Ishikawa (cell line): ENCODE measurements at regions not wholly inside any gene's neighbourhood (a gene's known extent, or its start where the extent isn't known, plus 50 kb on each side); places are given as distances from the start of the nearest gene placed in this dataset.

ENCODE experiments used
- CEBPB ChIP-seq: IDR thresholded peaks from 2 replicates; pipeline ENCODE4 v1.6.1; 2012
- CREB1 ChIP-seq: IDR thresholded peaks from 2 replicates; pipeline ENCODE4 v1.6.1; 2012; ENCODE audit warnings: low read depth
- EGR1 ChIP-seq: IDR thresholded peaks from 2 replicates; pipeline ENCODE4 v1.6.1; 2012
- EP300 ChIP-seq: IDR thresholded peaks from 2 replicates; pipeline ENCODE4 v1.6.1; 2012; ENCODE audit warnings: borderline replicate concordance
- FOXM1 ChIP-seq: IDR thresholded peaks from 2 replicates; pipeline ENCODE4 v1.6.1; 2012; ENCODE audit warnings: low read depth, borderline replicate concordance
- NFIC ChIP-seq: IDR thresholded peaks from 2 replicates; pipeline ENCODE4 v1.6.1; 2012
- RAD21 ChIP-seq: IDR thresholded peaks from 2 replicates; pipeline ENCODE4 v1.6.1; 2012; ENCODE audit warnings: low read depth
- TAF1 ChIP-seq: IDR thresholded peaks from 2 replicates; pipeline ENCODE4 v1.6.1; 2012; ENCODE audit warnings: low read depth, mild to moderate bottlenecking
- TCF12 ChIP-seq: IDR thresholded peaks from 2 replicates; pipeline ENCODE4 v1.6.1; 2012; ENCODE audit warnings: low read depth
- TEAD4 ChIP-seq: IDR thresholded peaks from 2 replicates; pipeline ENCODE4 v1.6.1; 2012
- YY1 ChIP-seq: IDR thresholded peaks from 2 replicates; pipeline ENCODE4 v1.6.1; 2012; ENCODE audit warnings: low read depth
- ZBTB7A ChIP-seq: IDR thresholded peaks from 2 replicates; pipeline ENCODE4 v1.6.1; 2012; ENCODE audit warnings: low read depth
- TF ChIP-seq, protein P1 (sequence below): IDR thresholded peaks from 2 replicates; pipeline ENCODE4 v1.6.1; 2012; ENCODE audit warnings: low read depth, mild to moderate bottlenecking
- TF ChIP-seq, protein P2 (sequence below): IDR thresholded peaks from 2 replicates; pipeline ENCODE4 v1.6.1; 2012
- TF ChIP-seq, protein P3 (sequence below): IDR thresholded peaks from 2 replicates; pipeline ENCODE4 v1.6.1; 2012

DNA sequence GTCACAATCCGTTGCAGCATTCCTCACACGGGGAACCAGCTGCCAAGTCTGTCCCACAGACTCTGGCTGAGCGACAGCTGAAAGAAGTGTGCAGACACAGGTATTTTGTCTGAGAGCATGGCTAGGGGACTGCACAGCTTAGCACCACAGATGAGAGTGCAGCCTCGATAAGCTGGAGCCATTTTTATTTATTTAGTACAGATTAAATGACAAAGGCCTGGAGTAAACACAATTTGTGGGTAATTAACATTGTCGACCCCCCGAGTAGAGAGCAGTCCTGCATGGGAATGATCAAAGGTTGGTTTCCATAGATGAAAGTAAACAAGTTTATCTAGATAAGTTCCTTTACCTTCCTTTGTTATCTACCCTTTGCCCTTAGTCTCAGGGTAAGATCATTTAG, 836.2 kb downstream of the DACH1 start:
- TF ChIP-seq YY1: no peak
- TF ChIP-seq CEBPB: no peak
- TF ChIP-seq, protein P1, sequence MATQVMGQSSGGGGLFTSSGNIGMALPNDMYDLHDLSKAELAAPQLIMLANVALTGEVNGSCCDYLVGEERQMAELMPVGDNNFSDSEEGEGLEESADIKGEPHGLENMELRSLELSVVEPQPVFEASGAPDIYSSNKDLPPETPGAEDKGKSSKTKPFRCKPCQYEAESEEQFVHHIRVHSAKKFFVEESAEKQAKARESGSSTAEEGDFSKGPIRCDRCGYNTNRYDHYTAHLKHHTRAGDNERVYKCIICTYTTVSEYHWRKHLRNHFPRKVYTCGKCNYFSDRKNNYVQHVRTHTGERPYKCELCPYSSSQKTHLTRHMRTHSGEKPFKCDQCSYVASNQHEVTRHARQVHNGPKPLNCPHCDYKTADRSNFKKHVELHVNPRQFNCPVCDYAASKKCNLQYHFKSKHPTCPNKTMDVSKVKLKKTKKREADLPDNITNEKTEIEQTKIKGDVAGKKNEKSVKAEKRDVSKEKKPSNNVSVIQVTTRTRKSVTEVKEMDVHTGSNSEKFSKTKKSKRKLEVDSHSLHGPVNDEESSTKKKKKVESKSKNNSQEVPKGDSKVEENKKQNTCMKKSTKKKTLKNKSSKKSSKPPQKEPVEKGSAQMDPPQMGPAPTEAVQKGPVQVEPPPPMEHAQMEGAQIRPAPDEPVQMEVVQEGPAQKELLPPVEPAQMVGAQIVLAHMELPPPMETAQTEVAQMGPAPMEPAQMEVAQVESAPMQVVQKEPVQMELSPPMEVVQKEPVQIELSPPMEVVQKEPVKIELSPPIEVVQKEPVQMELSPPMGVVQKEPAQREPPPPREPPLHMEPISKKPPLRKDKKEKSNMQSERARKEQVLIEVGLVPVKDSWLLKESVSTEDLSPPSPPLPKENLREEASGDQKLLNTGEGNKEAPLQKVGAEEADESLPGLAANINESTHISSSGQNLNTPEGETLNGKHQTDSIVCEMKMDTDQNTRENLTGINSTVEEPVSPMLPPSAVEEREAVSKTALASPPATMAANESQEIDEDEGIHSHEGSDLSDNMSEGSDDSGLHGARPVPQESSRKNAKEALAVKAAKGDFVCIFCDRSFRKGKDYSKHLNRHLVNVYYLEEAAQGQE: no peak
- TF ChIP-seq, protein P2, sequence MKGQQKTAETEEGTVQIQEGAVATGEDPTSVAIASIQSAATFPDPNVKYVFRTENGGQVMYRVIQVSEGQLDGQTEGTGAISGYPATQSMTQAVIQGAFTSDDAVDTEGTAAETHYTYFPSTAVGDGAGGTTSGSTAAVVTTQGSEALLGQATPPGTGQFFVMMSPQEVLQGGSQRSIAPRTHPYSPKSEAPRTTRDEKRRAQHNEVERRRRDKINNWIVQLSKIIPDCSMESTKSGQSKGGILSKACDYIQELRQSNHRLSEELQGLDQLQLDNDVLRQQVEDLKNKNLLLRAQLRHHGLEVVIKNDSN: no peak
- no peak for TF ChIP-seq ZBTB7A
- TF ChIP-seq RAD21: no peak
- no peak for TF ChIP-seq CREB1
- TF ChIP-seq, protein P3, sequence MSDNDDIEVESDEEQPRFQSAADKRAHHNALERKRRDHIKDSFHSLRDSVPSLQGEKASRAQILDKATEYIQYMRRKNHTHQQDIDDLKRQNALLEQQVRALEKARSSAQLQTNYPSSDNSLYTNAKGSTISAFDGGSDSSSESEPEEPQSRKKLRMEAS: no peak
- no peak for TF ChIP-seq EGR1
- TF ChIP-seq TAF1: no peak
- TF ChIP-seq TCF12: no peak
- TF ChIP-seq NFIC: no peak
- no peak for TF ChIP-seq FOXM1
- TF ChIP-seq TEAD4: no peak
- TF ChIP-seq EP300: no peak

DNA sequence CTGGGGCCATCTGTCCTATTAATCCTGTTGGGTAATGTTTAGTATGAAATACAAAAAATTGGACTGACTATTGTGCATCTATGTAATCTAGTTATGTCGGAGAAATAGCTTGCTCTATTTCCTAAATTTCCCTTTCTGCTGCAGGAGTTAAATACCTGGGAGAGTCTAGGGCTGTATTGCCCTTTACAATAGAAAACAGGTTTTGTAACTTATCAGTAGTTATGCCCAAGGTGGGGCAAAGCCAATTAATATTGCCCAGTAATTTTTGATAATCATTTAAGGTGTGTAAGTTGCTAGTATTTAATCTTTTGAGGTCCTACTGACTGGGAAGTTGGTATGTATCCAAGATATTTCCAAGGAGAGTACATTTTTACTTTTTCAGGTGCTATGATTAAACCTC, 838.1 kb downstream of the DACH1 start:
- TF ChIP-seq NFIC (no peak), TCF12 (no peak), EGR1 (no peak), CREB1 (no peak), TEAD4 (no peak), TAF1 (no peak), FOXM1 (no peak)
- TF ChIP-seq, protein P1: no peak
- TF ChIP-seq, protein P2: no peak

DNA sequence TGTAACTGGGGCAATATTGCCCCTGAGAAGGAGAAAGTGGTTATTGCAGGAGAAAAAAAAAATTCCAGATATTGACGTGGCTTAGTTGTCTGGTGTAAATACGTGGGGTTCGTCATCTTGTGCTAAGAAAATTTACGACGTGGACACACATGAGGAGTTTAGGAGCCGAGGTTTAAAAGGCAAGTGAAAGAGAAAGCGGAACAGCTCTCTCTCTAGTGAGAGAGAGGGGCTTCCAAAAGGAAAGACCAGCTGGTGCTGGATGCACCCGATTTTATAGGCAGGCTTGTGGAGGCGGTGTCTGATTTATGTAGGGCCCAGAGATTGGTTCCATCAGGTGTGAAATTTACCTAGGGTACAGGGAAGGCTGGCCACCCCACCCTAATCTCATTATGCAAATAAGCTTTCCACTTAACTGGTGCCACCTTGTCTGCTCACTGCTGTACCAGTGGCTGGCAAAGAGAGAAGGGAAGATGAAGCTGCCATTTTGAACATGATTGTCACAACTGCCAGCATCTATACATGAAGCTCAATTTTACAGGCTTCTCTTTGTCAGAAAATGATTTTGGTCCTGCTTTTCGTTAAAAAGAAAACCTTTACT, 845.1 kb downstream of the DACH1 start:
- TF ChIP-seq, protein P2: no peak
- TF ChIP-seq EP300 (no peak), TCF12 (no peak), YY1 (no peak), TAF1 (no peak)
- TF ChIP-seq, protein P1: no peak

DNA sequence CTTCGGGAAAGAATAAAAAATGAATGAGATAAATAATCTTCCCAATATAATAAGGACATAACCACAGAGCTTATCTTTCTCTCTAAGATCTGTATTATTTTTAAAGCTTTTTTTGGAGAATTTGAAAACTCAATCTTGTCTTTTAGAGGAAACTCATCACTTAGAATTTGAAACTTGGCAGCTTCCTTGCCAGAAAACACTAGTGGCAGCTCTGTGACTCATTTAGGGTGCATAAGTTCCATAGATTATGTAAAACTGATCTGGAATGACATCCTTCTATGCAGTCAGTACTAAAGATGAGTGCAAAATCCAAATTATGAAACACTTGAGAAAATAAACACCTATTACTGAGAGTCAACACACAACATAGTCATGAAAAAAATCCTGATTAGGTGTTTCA, 848.0 kb downstream of the DACH1 start:
- TF ChIP-seq TAF1 (no peak), NFIC (no peak), ZBTB7A (no peak), CREB1 (no peak), EGR1 (no peak), YY1 (no peak), TCF12 (no peak), EP300 (no peak)
- TF ChIP-seq, protein P3: no peak
- TF ChIP-seq, protein P1: no peak
